HG03066 (cell line): ENCODE measurements at regions not wholly inside any gene's neighbourhood (a gene's known extent, or its start where the extent isn't known, plus 50 kb on each side); places are given as distances from the start of the nearest gene placed in this dataset.

Experiments
- ATAC-seq: cut with Tn5 transposase; IDR thresholded peaks from one replicate; pipeline ENCODE4 v1.9.1; 2021; ENCODE audit warnings: low read depth; ENCODE audit not compliant: unreplicated experiment

GRCh38 chr5:168157141-168157540 lies 134.3 kb upstream of the WWC1 start:
- no peak for ATAC-seq

DNA sequence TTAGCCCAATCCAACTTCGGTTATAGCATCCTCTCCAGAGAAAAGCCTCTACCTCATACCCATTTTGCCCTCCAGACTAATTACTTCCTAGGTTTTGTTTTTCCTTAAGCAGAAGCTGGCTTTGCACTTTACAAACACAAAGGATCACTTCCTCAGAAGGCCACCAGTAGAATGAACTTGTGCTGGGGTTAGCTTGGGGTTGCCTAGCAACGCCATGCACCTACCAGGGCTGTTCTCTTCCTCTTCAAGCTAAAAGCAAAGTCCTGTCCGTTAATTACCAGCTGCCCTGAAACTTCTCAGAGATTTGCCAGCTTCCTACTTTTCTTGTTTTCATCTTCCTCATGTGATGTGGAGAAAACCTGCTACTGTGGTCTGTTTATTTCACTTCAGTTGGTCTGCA lies 132.0 kb upstream of the WWC1 start:
- no peak for ATAC-seq

DNA sequence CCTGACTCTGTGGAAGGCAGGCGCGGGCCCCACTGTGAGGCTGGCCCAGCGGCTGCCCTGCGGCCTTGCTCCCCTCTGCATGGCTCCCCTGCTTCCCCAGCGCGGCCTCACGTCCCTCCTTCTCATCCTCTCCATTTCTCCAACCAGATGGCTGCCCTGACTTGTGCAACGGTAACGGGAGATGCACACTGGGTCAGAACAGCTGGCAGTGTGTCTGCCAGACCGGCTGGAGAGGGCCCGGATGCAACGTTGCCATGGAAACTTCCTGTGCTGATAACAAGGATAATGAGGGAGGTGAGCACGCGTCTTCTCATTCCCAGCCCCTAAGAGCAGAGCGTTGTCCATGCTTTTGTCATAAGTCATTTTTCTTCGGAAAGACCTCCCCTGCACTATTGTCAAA lies 129.0 kb upstream of the WWC1 start:
- no peak for ATAC-seq

DNA sequence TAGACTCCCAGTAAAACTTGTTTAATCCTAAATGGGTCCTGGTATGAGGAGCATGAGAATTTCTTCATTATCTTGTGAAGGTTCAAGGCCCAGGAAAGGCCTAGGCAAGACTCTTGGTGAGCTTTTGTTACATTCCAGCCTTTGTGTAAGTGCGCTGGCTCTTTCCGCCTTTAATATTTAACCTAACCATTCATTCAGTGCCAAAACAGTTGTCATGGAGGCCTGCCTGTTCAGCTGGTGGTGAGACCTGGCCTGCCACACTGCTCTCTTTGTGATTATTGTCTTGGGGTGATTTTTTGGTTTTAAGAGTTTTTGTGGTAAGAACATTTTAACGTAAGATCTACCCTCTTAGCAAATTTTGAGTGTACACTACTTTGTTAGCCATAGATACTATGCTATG lies 127.5 kb upstream of the WWC1 start:
- no peak for ATAC-seq

- ATAC-seq, result no peak
Observed at GRCh38 chr5:168165221-168165914, 126.1 kb upstream of the WWC1 start.

DNA sequence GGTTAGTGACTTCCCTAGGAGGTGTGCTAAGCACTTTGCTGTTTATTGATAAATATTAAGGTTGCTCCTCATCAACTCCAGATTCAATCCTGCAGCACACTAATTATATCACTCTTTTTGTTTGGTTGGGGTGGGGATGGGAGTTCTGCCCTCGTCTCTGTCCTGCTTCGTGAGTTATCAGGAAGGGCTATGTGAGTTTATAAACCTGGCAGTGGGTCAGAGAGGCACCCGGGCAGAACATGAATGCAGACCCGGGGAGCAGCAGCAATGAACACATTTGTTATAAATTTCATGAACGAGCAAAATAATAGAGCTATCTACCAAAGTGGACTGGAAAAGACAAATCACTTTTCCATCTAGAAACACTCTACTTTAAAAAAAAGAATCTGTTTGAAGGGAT lies 125.5 kb upstream of the WWC1 start:
- no peak for ATAC-seq

GRCh38 chr5:168167338-168167737 lies 124.1 kb upstream of the WWC1 start:
- no peak for ATAC-seq

GRCh38 chr5:168168978-168169698 lies 122.3 kb upstream of the WWC1 start:
- no peak for ATAC-seq

GRCh38 chr5:168169791-168170190 lies 121.7 kb upstream of the WWC1 start:
- ATAC-seq, result no peak

DNA sequence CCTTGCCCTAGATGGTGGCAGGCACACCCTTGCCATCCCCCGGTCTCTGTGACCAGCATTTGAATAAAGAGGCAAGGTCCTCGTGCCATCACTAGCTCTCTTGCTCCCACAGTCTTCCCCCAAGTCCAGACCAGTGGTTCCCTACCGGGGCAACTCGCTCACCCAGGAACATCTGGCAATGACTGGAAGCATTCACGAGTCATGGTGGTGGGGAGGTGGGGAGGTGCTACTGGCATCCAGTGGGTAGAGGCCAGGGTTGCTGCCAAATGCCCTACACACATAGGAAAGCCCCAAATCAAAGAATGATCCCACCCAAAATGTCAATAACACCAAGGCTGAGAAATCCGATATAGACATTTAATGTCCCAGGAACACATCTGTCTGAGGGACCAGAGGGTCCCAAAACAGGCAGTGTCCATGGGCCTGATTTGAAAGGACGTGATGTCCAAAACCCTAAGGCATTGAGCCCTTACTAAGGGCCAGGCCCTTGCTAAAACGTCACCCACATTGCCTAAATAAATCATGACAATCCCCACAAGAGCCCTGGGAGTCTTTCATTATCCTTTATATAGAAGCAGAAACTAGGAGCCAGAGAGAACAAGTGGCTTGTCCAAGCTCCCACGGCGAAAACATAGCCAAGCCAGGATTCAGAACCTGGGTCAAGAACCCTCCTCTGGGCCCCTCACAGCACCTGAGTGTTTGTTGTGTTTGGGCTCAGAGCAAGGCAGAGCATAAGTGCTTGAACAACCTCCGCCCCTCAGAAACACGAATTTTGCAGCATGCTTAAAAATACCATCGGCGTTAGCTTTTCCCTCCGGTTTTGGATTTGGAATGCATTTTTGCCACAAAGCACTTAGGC lies 119.3 kb upstream of the WWC1 start:
- no peak for ATAC-seq

- ATAC-seq, result no peak
Observed at GRCh38 chr5:168172760-168173223, 118.7 kb upstream of the WWC1 start.

GRCh38 chr5:168174376-168174775 lies 117.1 kb upstream of the WWC1 start:
- no peak for ATAC-seq

- ATAC-seq, result no peak
Observed at GRCh38 chr5:168176251-168176650, 115.2 kb upstream of the WWC1 start.

DNA sequence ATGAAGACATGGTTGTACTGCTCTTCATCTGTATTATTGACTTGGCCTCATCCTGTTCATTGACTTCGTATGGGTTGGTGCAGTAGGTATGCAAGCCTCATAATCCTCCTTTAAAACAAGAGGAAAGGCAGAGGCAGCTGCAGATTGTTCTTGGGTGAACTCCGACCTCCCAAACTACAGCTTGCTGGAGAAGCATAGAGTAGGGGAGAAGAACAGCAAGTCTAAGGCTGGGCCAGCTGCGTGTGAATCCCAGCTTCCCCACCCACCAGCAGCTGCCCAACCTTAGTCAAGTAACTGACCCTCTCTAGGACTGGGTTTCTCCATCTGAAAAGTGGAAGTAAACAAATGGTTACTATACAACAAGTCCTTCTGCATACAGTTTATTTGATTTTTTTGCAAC lies 114.5 kb upstream of the WWC1 start:
- no peak for ATAC-seq

GRCh38 chr5:168177831-168178450 lies 113.5 kb upstream of the WWC1 start:
- ATAC-seq, result no peak

- ATAC-seq, result no peak
Observed at GRCh38 chr5:168179192-168179593, 112.3 kb upstream of the WWC1 start.

GRCh38 chr5:168182269-168182668 lies 109.2 kb upstream of the WWC1 start:
- no peak for ATAC-seq

GRCh38 chr5:168184103-168184502 lies 107.3 kb upstream of the WWC1 start:
- no peak for ATAC-seq

DNA sequence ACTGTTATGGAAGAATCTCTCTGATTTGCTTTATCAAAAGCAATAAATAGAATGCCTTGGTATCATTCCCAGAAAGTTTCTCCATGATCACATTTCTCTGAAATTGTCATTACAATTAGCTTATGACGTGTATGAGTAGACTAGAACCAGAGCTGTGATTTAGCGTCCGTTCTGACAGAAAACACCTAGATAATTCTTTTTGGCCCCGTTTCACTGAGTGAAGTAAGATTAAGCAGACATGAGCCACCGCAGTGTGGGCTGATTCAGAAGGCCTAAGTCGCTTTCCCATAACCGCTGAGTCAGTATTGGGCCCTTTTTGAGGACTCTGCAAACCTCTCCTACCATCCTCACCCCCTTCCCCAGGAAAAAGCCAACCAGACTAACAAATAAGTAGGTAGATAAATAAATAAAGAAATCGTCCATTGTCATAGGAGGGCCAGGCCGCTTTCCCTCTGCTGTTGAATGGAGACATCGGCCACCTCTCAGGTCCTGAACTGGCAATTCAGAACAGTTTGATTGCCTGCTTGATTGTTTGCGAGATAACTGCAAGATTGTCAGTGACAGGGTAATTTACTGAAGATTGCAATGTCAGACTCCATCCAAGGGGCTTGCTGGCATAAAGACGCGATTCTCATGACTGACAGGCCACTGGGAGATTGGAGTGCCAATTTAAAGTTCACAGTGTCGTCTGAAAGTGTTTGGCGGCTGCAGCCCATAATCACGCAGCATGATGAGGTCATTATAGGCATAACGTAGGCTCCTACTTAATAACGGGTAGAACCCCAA lies 105.0 kb upstream of the WWC1 start:
- no peak for ATAC-seq

- ATAC-seq, result no peak
Observed at GRCh38 chr5:168187614-168188013, 103.8 kb upstream of the WWC1 start.
